ENCODE measurements at regions not wholly inside any gene's neighbourhood (a gene's known extent, or its start where the extent isn't known, plus 50 kb on each side); places are given as distances from the start of the nearest gene placed in this dataset.

GRCh38 chr14:96638041-96638855 lies 136.1 kb downstream of the PAPOLA start:
- DNase-seq (ENCODE audit: low read depth): no peak

- no peak for DNase-seq (ENCODE audit: low read depth)
These were observed 137.4 kb downstream of the PAPOLA start for GRCh38 chr14:96639550-96639949.

- DNase-seq (ENCODE audit: low read depth): no peak
These were observed 146.5 kb downstream of the PAPOLA start for GRCh38 chr14:96648506-96649326.

GRCh38 chr14:96649327-96649601 lies 147.1 kb downstream of the PAPOLA start:
- DNase-seq (ENCODE audit: low read depth): no peak

- no peak for DNase-seq (ENCODE audit: low read depth)
These were observed 143.6 kb upstream of the VRK1 start for GRCh38 chr14:96653597-96653996.

- DNase-seq (ENCODE audit: low read depth): no peak
These were observed 138.6 kb upstream of the VRK1 start for GRCh38 chr14:96658611-96659010.

- DNase-seq (ENCODE audit: low read depth): no peak
These were observed 137.1 kb upstream of the VRK1 start for GRCh38 chr14:96660123-96660522.

GRCh38 chr14:96660667-96661066 lies 136.5 kb upstream of the VRK1 start:
- no peak for DNase-seq (ENCODE audit: low read depth)

GRCh38 chr14:96661244-96661969 lies 135.8 kb upstream of the VRK1 start:
- no peak for DNase-seq (ENCODE audit: low read depth)

GRCh38 chr14:96662116-96662970 lies 134.8 kb upstream of the VRK1 start:
- DNase-seq (ENCODE audit: low read depth): no peak

- DNase-seq (ENCODE audit: low read depth): no peak
These were observed 134.1 kb upstream of the VRK1 start for GRCh38 chr14:96663076-96663475.

- no peak for DNase-seq (ENCODE audit: low read depth)
These were observed 133.6 kb upstream of the VRK1 start for GRCh38 chr14:96663491-96664067.

GRCh38 chr14:96666088-96666487 lies 131.1 kb upstream of the VRK1 start:
- DNase-seq (ENCODE audit: low read depth): no peak

- DNase-seq (ENCODE audit: low read depth): no peak
These were observed 126.8 kb upstream of the VRK1 start for GRCh38 chr14:96670391-96670790.

GRCh38 chr14:96671218-96671617 lies 126.0 kb upstream of the VRK1 start:
- no peak for DNase-seq (ENCODE audit: low read depth)

- DNase-seq (ENCODE audit: low read depth): no peak
These were observed 123.5 kb upstream of the VRK1 start for GRCh38 chr14:96673706-96674105.

- DNase-seq (ENCODE audit: low read depth): no peak
These were observed 123.1 kb upstream of the VRK1 start for GRCh38 chr14:96674121-96674520.

- no peak for DNase-seq (ENCODE audit: low read depth)
These were observed 121.0 kb upstream of the VRK1 start for GRCh38 chr14:96676166-96676565.

GRCh38 chr14:96681829-96682228 lies 115.4 kb upstream of the VRK1 start:
- DNase-seq (ENCODE audit: low read depth): no peak

- DNase-seq (ENCODE audit: low read depth): no peak
These were observed 114.8 kb upstream of the VRK1 start for GRCh38 chr14:96682401-96682800.

- no peak for DNase-seq (ENCODE audit: low read depth)
These were observed 113.5 kb upstream of the VRK1 start for GRCh38 chr14:96683562-96684289.

Data from stimulated activated CD4-positive, alpha-beta T cell treated with anti-CD3 and anti-CD28 coated beads, Interleukin-2, amount 100 ng/mL, for 4 hours (primary cell).